GM19468 (cell line): ENCODE measurements at regions not wholly inside any gene's neighbourhood (a gene's known extent, or its start where the extent isn't known, plus 50 kb on each side); places are given as distances from the start of the nearest gene placed in this dataset.
"Not testable (repeated sequence)": the region's sequence is repeated elsewhere in the genome, so short reads cannot be mapped to it uniquely, and the experiment has no call there.

Experiments
- ATAC-seq: cut with Tn5 transposase; IDR thresholded peaks from one replicate; pipeline ENCODE4 v1.9.1; 2021; ENCODE audit warnings: mild to moderate bottlenecking, moderate library complexity, moderate number of reproducible peaks; ENCODE audit not compliant: unreplicated experiment; ENCODE audit errors: extremely low read depth

DNA sequence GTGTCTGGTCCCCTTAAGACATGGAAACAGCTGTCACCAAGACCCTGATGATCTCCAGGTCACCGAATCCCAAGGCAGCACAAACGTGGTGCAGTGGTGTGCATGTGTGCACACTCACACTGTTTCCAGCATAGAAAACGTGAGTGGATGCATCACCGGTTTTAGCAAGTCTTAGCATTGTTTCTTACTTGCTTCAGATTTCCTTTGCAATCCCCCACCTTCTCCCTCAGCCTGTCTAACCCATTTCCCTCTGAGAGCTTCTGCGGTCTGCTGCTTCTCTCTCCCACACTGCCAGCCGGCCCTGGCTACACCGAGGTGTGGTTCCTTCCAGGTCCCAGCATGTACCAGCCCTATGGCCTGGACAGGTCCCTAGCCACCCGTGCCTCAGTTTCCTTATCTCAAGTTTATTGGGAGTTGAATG, 343.4 kb upstream of the HS6ST1 start:
- no peak for ATAC-seq

- ATAC-seq = no peak
These were observed 344.8 kb upstream of the HS6ST1 start for GRCh38 chr2:128663371-128664050.

DNA sequence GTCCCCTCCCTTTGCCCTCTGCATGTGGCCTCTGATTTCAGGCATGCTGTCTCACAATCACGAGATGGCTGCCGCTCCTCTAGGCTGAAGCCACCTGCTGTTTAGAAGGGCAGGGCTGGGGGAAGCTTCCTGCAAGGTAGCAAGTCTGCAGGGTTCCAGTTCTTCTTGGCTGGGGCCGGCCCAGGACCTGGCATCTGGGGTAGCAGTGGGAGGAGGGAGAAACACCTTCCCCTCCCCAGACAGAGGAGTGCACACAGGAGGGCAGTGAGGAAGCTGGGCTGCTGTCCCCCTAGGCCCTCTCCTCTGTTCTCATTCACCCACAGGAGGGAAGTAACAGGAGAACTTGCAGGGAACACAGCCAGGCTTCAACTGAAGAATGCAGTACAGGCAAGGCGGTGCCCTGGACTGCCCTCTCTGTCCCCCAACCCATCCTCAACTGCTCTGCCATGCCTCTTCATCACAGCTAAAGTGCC, 345.9 kb upstream of the HS6ST1 start:
- no peak for ATAC-seq

DNA sequence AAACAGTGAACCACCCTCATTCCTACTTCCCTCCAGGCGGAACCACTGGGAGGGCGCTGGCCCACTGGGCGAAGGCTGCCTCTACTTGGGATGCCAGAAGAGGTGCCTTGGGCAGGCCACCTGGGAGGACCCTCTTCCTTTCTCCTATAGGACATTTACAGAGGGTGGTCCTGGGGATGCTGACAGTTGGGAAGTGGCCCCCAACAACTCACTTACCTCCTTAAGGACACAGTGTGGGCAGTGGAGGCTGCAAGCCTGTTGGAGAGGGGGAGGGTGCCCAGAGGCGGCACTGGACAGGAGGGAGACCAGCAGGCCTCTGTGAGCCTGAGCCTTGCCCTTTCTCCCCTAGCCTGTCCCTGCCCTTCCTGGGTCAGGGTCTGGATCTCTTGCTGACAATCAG, 346.4 kb upstream of the HS6ST1 start:
- no peak for ATAC-seq

- ATAC-seq = no peak
These were observed 347.9 kb upstream of the HS6ST1 start for GRCh38 chr2:128666596-128666995.

DNA sequence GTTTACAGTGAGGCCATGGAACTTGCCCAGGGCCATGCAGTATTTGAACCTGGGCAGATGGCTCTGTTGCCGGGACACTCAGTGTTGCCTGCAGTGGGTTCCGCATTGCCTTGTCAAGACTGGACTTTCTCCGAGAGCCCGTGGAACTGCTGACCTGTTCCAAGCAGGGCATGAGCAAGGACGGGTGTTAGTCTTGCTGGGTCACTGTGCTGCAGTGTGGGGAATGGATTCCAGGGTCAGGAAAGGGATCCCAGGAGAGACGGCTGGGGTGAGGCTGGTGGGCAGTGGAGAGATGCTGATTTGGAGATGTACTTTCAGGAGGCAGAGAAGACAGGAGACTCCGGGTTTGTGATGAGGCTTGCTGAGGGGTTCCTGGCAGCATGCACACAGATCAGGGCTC, 348.7 kb upstream of the HS6ST1 start:
- no peak for ATAC-seq

GRCh38 chr2:128668946-128669345, 350.3 kb upstream of the HS6ST1 start:
- no peak for ATAC-seq

DNA sequence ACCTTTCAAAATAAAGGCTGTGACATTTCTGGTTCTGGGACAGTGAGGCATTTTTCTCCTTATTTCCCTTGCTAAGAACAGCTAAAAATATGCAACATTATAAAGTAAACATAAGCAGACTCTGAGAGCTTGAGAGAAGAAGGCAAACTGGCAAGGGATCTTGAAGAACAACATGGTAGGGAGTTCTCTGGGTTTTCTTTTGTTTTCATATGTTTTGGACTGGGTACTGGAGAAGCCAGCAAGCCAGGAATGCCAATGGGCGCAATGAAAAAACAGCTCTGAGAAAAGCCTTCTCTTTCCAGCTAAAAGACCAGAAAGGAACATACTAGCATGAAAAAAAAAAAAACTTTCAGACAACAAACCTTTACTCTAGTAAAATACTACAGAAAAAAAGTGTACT, 351.4 kb upstream of the HS6ST1 start:
- no peak for ATAC-seq

DNA sequence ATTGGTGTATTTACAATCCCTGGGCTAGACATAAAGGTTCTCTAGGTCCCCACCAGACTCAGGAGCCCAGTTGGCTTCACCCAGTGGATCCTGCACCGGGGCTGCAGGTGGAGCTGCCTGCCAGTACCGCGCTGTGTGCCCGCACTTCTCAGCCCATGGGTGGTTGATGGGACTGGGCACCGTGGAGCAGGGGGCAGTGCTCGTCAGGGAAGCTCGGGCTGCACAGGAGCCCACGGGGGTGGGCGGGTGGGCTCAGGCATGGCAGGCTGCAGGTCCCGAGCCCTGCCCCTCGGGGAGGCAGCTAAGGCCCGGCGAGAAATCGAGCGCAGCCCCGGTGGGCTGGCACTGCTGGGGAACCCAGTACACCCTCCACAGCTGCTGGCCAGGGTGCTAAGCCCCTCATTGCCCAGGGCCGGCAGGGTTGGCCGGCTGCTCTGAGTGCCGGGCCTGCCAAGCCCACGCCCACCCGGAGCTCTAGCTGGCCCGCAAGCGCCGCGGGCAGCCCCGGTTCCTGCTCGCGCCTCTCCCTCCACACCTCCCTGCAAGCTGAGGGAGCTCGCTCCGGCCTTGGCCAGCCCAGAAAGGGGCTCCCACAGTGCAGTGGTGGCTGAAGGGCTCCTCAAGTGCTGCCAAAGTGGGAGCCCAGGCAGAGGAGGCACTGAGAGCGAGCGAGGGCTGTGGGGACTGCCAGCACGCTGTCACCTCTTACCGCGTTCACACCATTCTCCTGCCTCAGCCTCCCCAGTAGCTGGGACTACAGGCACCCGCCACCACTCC, 353.5 kb upstream of the HS6ST1 start:
- ATAC-seq = not testable (repeated sequence)

DNA sequence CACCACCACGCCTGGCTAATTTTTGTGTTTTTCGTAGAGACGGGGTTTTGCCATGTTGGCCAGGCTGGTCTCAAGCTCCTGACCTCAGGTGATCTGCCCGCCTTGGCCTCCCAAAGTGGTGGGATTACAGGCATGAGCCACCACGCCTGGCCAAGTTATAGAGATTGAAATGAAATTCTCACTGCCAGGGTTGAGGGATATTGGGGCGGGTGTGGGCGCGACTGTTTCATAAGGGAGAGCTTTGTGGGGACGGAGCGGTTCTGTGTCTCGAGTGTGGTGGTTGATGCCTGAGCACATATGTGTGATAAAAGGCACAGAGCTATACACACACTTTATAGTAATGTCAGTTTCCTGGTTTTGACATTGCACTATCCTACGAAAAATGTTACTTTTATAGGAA, 361.0 kb upstream of the HS6ST1 start:
- ATAC-seq = not testable (repeated sequence)

- ATAC-seq = no peak
These were observed 362.8 kb upstream of the HS6ST1 start for GRCh38 chr2:128681507-128681906.

GRCh38 chr2:128682266-128682665, 363.6 kb upstream of the HS6ST1 start:
- ATAC-seq = no peak

DNA sequence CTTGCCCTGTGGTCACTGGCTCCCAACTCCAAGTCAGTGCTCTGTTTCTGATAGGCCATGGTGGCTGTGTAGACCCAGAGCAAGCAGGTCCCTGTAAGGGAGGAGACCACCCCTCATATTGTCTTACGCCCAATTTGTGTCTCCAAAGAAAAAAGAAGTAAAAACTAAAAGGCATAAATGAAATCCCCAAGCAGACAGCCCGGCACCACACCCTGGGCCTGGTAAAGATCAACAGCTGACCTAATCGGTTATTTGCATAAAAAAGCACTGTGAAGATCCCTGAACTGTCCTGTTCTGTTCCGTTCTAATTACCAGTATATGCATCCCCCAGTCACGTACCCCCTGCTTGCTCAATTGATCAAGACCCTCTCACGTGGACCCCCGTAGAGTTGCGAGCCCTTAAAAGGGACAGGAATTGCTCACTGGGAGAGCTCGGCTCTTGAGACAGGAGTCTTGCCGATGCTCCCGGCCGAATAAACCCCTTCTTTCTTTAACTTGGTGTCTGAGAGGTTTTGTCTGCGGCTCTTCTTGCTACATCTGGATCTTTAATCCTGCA, 364.1 kb upstream of the HS6ST1 start:
- no peak for ATAC-seq

GRCh38 chr2:128684523-128684922, 365.9 kb upstream of the HS6ST1 start:
- ATAC-seq = no peak

GRCh38 chr2:128685841-128686496, 367.3 kb upstream of the HS6ST1 start:
- ATAC-seq = no peak

- no peak for ATAC-seq
These were observed 367.8 kb upstream of the HS6ST1 start for GRCh38 chr2:128686497-128686859.

GRCh38 chr2:128686881-128687555, 368.4 kb upstream of the HS6ST1 start:
- no peak for ATAC-seq

DNA sequence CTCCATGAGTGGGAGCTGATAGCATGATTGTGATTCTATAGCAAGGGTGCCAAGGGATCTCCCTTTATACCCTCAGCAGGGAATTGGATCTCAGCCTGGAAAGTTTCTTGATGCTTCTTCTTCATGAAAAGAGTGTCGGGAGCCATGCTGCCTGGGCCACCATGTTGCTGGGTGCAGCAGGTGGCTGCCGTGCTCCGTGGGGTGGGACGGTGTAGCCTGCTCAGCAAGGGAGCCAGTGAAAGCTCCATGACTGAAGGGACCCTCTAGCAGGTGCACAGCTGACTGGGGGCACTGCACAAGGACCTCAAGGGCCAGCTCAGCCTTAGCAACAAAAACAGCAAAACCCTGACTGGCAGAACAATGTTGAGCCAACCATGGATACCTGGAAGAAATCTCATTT, 368.9 kb upstream of the HS6ST1 start:
- ATAC-seq = no peak

DNA sequence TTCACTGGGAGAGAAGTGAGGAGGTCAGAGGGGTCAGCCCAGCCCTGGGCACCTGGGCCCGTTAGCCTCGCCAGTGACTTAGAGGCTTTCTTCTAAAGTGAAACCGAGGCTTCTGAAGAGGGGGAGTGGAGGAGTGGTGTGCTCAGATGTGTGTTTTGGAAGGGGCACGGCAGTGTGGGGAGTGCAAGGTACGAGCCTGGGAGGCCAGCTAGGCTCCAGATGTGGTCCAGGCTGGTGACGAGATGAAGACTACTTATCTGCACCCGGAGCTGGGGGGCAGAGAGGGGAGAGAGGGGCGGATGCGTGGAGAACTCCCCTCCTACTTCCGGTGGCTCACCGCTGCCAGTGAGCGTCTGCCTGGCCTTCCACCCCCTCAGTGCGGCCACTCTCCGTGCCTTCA, 371.3 kb upstream of the HS6ST1 start:
- no peak for ATAC-seq

DNA sequence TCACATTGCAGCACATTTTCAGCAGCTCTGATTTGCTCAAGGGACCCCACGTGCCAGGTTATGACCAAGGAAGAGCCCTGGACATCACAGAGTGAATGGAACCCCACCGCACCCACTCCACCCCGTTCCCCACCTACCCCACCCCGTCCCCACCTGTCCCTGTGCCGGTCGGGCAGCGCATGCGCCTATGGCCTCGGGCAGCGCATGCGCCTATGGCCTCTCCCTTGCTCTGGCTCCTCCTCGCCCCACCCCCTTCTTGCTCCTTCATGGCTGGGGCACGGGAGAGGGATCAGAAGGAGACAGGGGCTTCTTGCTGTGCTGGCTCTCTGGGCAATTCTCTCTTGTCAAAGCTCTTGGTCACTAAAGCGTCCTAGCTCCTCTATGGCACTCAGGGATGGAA, 371.8 kb upstream of the HS6ST1 start:
- ATAC-seq = no peak
